ENCODE measurements at regions not wholly inside any gene's neighbourhood (a gene's known extent, or its start where the extent isn't known, plus 50 kb on each side); places are given as distances from the start of the nearest gene placed in this dataset.

DNA sequence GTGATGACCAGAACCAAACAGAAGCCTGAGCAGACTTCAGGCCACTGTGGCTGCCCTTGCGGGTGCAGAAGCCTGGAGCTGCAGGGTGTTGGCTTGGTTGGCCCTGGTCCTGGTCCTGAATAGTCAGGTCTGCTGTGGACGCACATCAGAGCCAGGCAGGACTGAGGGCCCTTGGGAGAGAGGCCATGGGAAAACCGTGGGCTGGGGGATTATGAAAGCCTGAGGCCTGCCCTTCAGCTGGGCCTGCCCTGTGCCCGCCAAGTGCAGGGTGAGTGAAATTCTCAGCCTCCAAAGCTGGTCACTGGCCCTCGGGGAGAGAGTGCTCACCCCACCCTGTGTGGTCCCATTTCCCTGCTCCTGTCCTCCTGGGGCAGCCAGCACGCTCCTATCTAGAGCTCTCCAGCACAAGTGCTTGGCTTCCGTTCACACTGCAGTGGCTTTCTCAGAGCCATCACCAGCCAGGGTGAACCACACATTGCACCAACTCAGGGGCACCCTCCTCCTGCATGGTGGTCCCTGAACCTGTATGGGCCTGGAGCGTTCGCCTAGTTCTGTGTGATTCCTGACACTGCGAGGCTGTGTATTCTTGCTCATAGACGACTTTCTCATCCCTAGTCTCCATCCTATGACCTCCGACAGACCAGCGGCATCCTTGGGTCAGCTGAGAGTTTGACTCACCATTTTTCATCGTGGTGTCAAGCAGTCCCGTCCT lies 146.1 kb downstream of the TTLL2 start:
- TF ChIP-seq, protein P1, sequence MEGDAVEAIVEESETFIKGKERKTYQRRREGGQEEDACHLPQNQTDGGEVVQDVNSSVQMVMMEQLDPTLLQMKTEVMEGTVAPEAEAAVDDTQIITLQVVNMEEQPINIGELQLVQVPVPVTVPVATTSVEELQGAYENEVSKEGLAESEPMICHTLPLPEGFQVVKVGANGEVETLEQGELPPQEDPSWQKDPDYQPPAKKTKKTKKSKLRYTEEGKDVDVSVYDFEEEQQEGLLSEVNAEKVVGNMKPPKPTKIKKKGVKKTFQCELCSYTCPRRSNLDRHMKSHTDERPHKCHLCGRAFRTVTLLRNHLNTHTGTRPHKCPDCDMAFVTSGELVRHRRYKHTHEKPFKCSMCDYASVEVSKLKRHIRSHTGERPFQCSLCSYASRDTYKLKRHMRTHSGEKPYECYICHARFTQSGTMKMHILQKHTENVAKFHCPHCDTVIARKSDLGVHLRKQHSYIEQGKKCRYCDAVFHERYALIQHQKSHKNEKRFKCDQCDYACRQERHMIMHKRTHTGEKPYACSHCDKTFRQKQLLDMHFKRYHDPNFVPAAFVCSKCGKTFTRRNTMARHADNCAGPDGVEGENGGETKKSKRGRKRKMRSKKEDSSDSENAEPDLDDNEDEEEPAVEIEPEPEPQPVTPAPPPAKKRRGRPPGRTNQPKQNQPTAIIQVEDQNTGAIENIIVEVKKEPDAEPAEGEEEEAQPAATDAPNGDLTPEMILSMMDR (IDR thresholded peaks at IDR 0.05): no peak
- DNase-seq (ENCODE audit: low spot score): no peak
- Mint-ChIP-seq H3K27ac (ENCODE audit: unreplicated experiment) (no peak overlapping the region), H3K4me3 (ENCODE audit: unreplicated experiment) (no peak overlapping the region), H3K9me3 (ENCODE audit: low read depth) (no peaks in the 10 kb centered on the region), H3K36me3 (ENCODE audit: low read depth) (no peaks in the 10 kb centered on the region), H3K27me3 (ENCODE audit: low read depth) (peaks cover 5% of the 10 kb centered on the region), H3K4me1 (ENCODE audit: low read depth) (peaks cover 18% of the 10 kb centered on the region)

DNA sequence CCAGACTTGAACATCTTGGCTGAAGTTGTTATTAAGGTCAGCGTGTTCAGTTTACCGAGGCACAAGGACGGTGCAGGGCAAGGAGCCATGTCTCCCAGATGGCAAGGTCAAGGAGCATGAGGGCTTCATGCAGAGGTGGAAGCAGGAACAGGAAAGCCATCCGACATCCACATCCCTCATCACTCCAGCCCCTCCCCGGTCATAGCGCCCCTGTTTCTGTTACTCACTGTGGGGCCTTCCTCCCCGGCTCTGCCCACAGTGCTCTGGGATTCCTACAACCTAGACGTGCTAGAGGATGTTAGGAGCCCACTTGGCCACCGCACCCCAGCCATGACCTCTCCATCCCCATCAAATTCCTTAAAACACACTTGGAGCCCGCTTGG lies 146.7 kb downstream of the TTLL2 start:
- Mint-ChIP-seq H3K9me3 (ENCODE audit: low read depth) (no peaks in the 10 kb centered on the region), H3K36me3 (ENCODE audit: low read depth) (no peaks in the 10 kb centered on the region), H3K4me1 (ENCODE audit: low read depth) (peaks cover 18% of the 10 kb centered on the region), H3K27me3 (ENCODE audit: low read depth) (peaks cover 8% of the 10 kb centered on the region), H3K4me3 (ENCODE audit: unreplicated experiment) (no peak overlapping the region), H3K27ac (ENCODE audit: unreplicated experiment) (no peak overlapping the region)
- no peak for DNase-seq (ENCODE audit: low spot score)
- TF ChIP-seq, protein P1 (IDR thresholded peaks at IDR 0.05): no peak

- H3K27me3 Mint-ChIP-seq (ENCODE audit: low read depth): peaks cover 8% of the 10 kb centered on the region
- no peak overlapping the region for H3K27ac Mint-ChIP-seq (ENCODE audit: unreplicated experiment)
- no peaks in the 10 kb centered on the region for H3K9me3 Mint-ChIP-seq (ENCODE audit: low read depth)
- no peak for DNase-seq (ENCODE audit: low spot score)
- TF ChIP-seq, protein P1 (IDR thresholded peaks at IDR 0.05): no peak
- no peaks in the 10 kb centered on the region for H3K36me3 Mint-ChIP-seq (ENCODE audit: low read depth)
- H3K4me1 Mint-ChIP-seq (ENCODE audit: low read depth): peaks cover 18% of the 10 kb centered on the region
- H3K4me3 Mint-ChIP-seq (ENCODE audit: unreplicated experiment): no peak overlapping the region
These were observed 147.3 kb downstream of the TTLL2 start for GRCh38 chr6:167472148-167472547.

GRCh38 chr6:167472880-167473279 lies 148.0 kb downstream of the TTLL2 start:
- TF ChIP-seq, protein P1 (IDR thresholded peaks at IDR 0.05): no peak
- no peak for DNase-seq (ENCODE audit: low spot score)
- H3K4me3 Mint-ChIP-seq (ENCODE audit: unreplicated experiment): no peak overlapping the region
- H3K9me3 Mint-ChIP-seq (ENCODE audit: low read depth): no peaks in the 10 kb centered on the region
- H3K27me3 Mint-ChIP-seq (ENCODE audit: low read depth): peaks cover 10% of the 10 kb centered on the region
- H3K36me3 Mint-ChIP-seq (ENCODE audit: low read depth): no peaks in the 10 kb centered on the region
- peaks cover 18% of the 10 kb centered on the region for H3K4me1 Mint-ChIP-seq (ENCODE audit: low read depth)
- H3K27ac Mint-ChIP-seq (ENCODE audit: unreplicated experiment): no peak overlapping the region

DNA sequence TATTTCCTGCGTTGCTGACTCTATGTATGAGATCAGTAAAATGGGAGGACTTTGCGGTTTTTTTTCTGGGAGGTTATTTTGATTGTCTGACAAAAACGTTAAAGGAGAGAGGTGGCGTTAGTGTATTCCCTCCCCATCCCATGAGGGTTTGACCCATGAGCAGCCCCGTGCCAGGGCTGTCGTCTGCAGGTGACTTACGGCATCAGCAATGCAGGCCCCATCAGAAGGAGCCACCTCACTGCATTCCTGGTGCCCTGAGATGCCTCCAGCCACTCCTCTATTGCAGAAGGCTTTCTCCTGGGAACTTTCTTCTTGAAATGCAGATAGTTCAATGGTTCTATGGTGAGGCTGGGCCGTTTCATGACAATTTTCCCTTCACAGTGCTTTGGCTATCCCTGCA lies 149.3 kb downstream of the TTLL2 start:
- H3K4me3 Mint-ChIP-seq (ENCODE audit: unreplicated experiment): no peak overlapping the region

More for the DNA sequence above, 149.3 kb downstream of the TTLL2 start:
- no peak for DNase-seq (ENCODE audit: low spot score)
- TF ChIP-seq, protein P1 (IDR thresholded peaks at IDR 0.05): no peak
- Mint-ChIP-seq H3K27ac (ENCODE audit: unreplicated experiment) (no peak overlapping the region), H3K9me3 (ENCODE audit: low read depth) (no peaks in the 10 kb centered on the region), H3K27me3 (ENCODE audit: low read depth) (peaks cover 15% of the 10 kb centered on the region), H3K36me3 (ENCODE audit: low read depth) (no peaks in the 10 kb centered on the region), H3K4me1 (ENCODE audit: low read depth) (peaks cover 18% of the 10 kb centered on the region)

Measured in chondrocyte (in vitro differentiated cells).